Embryonic facial prominence (tissue), 1 donor: ENCODE measurements at regions not wholly inside any gene's neighbourhood (a gene's known extent, or its start where the extent isn't known, plus 50 kb on each side); places are given as distances from the start of the nearest gene placed in this dataset.
"Not testable (repeated sequence)": the region's sequence is repeated elsewhere in the genome, so short reads cannot be mapped to it uniquely, and the experiment has no call there.

ENCODE experiments used
- DNase-seq: peaks from one replicate; pipeline ENCODE4 v3.0.0-alpha.2; 2016; ENCODE audit errors: extremely low spot score

DNA sequence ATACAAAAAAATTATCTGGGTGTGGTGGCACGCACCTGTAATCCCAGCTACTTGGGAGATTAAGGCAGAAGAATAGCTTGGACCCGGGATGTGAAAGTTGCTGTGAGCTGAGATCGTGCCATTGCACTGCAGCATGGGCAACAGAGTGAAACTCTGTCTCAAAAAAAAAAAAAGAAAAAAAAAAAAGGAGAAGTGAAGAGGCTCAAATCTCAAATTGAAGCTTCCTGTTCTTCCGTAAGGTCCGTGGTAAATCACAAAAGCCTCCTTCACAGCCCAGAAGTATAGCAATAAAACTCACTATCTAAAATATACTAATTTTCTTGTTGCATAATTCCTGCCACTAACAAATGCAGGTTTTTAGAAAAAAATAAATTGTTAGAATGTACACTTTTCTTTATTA, 498.2 kb upstream of the BRINP3 start:
- DNase-seq = no peak

DNA sequence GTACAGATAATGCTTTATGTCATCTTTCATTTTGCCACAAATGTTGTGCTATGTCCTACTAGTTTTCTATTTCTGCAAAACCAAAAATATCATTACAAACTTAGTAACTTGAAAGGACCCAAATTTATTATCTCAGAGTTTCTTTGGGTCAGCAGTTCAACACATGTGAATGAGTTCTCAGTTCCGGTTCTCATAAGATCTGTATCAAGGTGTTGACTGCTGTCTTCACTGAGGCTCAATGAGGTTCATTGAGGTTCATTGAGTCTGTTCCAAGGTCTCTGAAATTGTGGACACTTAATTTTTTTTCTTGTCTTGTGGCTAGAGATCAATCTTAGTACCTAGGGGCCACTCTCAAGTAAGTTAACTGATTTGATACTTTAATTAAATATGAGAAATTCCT, 525.1 kb upstream of the BRINP3 start:
- DNase-seq = no peak

DNA sequence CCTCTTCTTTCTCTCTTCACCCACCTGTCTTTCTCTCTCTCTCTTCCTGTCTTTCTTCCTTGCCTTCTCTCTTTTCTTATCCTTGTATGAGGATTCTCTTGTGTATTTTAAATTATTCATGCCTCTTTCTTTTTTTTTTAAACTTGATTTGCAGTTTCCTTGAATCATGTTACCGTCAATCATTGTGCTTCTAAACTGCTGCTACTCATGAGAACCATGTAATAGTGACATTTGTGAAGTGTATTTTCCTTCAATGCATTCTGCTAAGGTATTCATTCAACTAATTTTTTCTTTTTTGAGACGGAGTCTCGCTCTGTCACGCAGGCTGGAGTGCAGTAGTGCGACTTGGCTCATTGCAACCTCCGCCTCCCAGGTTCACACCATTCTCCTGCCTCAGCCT, 539.1 kb upstream of the BRINP3 start:
- no peak for DNase-seq

DNA sequence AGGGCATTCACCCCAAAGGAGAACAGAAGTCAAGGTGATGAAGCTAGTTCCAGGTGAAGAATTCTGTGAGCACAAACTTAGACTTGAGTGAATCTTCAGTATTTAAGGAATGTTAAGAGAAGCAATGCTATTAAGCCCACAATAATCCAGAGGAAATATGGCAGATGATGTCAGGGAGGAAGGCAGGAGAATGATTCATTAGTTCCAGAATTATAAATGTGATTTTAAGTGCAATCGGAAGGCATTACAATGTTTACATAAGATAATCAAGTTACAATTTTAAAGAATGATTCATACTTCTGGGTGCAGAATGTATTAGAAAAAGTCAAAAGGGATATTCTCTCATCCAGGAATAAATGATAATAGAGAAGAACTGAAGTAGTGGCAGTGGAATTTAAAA, 545.2 kb upstream of the BRINP3 start:
- no peak for DNase-seq

DNA sequence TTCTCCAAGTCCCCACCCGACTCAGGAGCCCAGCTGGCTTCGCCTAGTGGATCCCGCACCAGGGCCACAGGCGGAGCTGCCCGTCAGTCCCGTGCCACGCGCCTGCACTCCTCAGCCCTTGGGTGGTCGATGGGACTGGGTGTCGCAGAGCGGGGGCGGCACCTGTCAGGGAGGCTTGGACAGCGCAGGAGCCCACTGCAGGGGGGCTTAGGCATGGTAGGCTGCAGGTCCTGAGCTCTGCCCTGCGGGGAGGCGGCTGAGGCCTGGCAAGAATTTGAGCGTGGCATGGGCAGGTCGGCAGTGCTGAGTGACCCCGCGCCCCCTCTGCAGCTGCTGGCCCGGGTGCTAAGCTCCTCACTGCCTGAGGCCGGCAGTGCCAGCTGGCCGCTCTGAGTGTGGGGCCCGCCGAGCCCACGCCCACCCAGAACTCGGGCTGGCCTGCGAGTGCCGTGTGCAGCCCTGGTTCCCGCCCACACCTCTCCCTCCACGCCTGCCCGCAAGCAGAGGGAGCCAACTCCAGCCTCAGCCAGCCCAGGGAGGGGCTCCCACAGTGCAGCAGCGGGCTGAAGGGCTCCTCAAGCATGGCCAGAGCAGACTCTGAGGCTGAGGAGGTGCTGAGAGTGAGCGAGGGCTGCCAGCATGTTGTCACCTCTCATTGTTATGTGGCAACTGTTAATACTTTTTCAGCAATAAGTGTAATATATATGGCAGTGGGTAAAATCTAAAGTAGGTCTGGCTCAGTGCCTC, 548.4 kb upstream of the BRINP3 start:
- no peak for DNase-seq

DNA sequence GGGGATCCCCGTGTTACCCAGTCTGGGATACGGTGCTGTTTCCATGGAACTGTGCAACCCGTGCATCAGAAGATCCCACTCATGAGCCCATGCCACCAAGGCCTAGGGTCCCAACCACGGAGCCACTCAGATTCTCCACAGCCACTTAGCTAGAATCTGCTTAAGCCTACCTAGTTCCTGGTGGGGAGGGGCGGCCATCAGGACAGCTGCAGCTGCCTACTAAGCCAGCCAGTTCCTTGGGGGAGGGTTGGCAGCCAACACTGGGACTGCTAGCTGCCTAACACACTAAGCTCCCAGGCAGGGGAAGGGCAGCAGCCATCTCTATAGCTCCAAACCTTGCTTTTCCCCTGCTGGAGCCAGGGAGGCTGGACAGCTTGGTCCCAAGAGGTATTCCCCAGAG, 549.2 kb upstream of the BRINP3 start:
- no peak for DNase-seq

DNA sequence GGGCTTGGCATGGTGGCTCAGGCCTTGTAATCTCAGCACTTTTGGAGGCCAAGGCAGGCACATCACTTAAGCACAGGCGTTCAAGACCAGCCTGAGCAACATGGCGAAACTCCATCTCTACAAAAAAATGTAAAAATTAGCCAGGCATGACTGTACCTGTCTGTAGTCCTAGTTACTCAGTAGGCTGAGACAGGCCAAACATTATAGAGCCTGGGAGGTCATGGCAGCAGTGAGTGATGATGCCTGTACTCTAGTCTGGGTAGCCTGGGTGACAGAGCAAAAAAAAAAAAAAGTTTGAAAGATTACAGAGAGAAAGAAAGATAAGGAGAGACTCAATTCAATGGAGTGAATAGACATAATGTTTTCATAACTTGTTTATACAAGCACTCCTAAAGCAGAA, 556.5 kb upstream of the BRINP3 start:
- no peak for DNase-seq

DNA sequence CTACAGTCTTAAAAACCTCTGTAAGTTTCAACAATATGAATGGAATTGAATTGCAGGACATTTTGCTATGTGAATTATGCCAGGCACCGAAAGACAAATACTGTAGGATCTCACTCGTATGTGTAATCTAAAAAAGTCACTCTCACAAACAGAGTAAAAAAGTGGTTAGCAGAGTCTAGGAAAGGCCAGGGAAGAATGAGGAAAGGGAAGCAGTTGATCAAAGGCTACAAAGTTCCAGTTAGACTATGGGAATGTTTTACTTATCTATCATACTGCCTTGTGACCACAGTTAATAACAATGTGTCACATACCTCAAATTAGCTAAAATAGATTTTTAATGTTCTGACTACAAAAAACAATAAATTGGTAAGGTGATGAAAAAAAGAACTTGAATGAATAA, 565.4 kb upstream of the BRINP3 start:
- DNase-seq = no peak

DNA sequence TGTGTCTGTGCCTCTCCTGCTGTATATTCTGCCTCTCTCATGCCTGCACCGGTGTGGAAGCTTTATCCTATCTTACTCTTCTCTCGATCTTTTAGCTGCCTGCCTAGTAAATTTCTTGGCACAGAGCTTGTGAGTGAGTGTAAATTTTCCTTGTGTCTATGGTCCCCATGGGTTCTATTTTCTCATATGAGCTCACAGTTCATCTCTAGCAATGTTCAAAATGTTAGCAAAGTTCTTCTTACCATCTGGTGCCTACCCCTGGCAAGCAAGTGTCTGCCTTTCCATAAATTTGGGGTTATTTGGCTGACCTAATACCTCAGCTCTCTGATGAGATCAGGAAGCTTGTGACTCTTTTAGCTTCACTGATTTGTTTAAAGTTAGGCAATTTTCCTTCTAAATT, 572.1 kb upstream of the BRINP3 start:
- DNase-seq = no peak

DNA sequence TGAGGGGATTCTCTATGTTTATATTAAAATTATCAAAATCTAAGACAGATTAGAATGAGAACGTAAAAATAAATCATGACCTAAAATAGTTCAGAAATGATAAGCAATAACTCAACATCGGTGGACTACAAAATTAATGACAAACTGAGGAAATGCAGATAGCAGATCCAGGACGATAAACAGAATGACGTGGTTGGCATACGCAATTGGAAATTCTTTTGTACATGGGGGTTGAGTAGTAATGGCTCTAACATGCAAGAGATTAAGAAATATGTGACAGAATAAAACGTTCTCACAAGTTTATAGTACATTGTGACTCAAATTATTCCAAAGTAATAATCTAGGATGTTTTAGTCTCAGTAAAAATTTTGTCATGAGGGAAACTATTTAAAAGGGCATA, 575.2 kb upstream of the BRINP3 start:
- no peak for DNase-seq

DNA sequence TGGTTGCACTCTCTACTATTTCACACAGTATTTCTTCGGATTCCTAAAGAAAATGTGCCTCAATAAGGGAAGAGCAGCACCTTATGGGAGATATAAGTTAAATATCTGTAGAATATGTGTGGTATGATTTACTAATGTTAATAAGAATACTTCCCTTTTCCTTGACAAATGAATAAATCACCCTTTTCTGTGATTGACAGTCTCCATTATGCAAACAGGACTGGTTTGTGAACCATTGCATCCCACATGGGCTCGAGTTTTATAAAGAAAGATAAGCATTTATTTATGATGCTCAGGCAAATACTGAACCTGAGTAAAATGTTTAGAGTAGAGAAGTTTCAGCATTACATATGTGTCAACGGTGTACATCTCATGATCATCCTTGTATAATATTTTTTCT, 587.7 kb upstream of the BRINP3 start:
- DNase-seq = no peak

DNA sequence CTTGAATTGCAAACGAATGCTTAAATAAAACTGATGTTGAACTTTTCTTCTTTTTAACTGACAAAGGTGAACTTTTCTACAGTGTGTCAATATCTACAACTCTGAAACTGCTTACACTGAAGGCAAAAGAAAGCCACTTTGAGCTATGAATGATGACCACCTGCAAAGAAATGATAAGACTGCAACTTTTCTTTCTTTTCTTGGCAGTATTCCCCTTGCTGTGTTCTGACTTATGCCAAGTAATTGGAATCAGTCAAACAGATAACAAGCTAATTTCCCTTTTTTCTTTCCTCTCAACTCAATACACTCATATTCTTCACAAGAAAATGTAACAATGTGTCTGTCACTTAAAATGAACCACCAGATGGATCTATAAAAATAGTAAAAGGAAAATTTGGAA, 588.1 kb upstream of the BRINP3 start:
- no peak for DNase-seq

DNA sequence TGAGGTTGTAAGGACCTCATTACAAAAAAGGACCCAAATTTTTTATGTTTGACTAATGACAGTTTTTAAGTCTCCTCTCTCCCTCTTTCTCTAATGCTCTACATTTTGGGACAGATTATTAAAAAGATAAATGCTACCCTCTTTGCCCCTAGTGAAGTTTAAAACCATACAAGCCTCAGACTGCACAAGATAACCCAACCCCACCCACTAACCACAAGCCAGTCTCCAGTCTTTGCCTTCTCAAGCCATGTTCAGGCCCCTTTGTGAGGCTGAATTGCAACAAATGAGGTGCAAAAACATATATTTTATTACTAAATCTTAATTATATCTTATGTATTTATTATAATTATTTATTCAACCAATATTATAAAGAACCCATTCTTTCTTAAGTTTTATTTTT, 597.2 kb upstream of the BRINP3 start:
- no peak for DNase-seq

DNA sequence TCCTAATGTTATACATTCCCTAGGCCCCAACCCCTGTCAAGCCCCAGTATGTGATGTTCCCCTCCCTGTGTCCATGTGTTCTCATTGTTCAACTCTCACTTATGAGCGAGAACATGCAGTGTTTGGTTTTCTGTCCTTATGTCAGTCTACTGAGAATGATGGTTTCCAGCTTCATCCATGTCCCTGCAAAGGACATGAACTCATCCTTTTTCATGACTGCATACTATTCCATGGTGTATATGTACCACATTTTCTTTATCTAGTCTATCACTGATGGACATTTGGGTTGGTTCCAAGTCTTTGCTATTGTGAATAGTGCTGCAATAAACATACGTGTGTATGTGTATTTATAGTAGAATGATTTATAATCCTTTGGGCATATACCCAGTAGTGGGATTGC, 605.4 kb upstream of the BRINP3 start:
- DNase-seq = not testable (repeated sequence)

DNA sequence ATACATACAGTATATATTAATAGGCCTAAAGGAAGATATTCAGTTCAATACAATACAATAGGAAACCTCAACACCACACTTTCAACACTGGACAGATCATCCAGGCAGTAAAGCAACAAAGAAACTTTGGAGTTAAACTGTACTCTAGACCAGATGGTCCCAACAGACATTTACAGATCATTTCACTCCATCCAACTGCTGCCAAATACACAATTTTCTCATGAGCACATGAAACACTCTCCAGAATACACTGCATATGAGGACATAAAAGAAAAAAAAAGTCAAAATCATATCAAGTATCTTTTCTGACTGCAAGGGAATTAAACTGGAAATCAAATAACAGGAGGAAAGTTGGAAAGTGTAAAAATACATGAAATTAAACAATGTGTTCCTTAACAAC, 607.5 kb upstream of the BRINP3 start:
- no peak for DNase-seq

DNA sequence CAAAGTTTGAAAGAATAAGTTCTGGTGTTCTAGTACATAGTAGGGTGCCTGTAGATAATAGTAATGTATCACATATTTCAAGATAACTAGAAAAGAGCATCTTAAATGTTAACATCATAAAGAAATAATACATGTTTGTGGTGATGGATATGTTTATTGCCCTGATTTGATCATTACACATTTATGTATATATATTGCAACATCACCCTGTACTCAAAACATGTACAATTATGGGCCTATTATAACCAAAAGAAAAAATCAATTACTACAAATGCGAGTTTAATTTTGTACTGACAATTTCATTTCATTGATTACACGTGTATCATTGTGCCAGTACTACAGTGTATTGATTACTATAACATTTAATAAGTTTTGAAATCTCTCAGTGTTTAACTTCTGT, 609.2 kb upstream of the BRINP3 start:
- DNase-seq = no peak

DNA sequence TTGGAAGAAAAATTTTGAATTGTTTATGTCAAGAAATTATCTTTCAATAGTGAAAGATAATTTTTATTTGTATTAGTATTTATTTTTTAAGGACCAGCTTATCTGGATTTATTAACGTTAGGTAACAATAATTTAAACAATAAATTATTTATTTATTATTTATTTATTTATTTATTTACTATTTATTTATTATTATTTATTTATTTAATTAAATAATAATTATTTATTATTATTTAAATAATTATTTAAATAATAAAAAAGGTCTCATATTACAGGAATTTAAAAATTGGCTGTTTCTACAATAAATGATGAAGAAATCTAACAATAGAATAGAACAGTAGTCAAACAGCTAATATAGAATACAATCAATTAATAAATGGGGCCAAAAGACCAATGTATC, 618.7 kb upstream of the BRINP3 start:
- no peak for DNase-seq

DNA sequence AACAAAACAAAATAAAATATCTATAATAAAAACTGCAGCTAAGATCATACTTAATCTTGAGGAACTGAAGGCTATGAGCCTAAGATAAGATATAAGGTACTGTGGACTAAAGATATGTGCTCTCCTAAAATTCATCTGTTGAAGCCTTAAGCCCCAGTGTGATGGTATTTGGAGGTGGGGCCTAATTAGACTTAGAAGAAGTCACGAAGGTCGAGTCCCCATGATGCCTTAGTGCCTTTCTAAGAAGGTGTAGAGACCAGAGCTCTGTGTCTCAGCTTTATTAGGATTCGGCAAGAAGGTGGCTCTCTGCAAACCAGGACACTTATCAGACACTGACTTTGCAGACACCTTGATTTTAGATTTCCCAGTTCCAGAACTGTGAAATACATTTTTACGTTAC, 622.0 kb upstream of the BRINP3 start:
- DNase-seq = no peak

DNA sequence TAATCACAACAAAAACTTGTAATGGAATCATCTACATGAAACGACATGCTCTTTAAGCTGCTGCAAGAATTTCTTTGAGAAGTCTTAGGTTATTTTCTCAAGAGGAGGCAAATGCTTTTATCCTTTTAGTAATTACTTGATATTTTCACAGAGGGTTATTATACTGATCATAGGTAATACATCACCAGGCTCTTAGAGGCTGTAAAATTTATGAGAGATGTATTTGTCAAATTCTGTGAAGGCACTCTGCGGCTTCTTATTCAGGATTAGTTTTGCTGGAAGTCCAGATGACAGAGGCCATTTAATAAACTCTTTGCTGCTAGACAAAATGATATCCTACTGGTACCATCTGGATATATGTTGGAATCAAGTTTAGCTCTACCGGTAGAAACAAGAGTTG, 624.3 kb upstream of the BRINP3 start:
- DNase-seq = no peak

DNA sequence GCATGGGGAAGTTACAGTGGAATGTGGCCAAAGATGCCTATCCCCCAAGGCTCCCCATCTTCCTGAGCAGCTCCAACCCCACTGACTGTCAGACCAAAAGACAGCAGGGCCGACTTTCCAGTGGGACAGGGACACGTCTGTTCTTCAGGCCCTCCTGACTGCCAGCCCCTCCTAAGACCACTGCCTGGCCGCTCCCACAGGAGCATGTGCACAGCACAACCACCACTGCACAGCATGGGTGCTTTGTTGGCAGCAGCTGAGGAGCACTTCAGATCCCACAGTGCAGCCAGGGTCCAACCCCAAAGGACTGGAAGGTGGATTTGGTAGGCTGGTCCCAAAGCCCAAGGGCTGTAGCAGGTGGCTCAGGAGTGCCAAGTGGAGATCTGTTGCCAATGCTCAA, 648.3 kb upstream of the BRINP3 start:
- no peak for DNase-seq

DNA sequence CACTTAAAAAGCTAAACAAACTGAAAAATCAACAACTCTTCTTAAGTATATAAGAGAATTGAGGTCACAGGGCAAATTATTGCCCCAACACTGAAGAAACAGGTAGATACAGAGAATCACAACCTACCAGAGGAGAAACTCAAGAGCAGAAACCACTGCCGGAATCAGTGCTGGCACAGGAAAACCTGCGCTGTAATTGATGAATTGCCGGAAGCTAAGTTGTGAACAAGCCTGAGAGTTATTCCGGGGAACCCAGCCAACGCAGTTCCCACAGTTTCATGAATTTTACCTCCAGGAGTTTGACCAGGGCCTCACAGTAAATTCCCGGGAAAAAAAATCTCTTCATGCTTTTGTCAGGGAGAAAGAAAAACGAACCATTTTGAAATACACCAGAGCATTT, 657.1 kb upstream of the BRINP3 start:
- no peak for DNase-seq

DNA sequence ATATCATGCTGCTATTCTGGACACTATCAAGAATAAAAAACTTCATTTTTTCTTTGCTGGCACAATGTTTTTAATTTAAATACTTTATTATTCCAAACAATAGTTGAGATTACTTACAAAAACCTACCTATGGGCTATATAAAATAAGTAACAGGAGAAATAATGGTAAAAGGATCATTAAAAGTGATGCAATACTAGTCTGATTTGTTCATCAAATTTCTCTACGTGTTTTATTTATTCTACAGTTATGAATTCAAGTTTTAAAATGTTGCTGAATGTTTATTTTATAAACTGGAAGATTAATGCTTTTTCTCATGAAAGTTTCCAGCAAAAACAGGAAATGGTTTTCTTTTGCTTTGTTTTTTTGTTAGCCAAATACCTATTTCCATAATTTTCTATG, 662.4 kb upstream of the BRINP3 start:
- DNase-seq = no peak

DNA sequence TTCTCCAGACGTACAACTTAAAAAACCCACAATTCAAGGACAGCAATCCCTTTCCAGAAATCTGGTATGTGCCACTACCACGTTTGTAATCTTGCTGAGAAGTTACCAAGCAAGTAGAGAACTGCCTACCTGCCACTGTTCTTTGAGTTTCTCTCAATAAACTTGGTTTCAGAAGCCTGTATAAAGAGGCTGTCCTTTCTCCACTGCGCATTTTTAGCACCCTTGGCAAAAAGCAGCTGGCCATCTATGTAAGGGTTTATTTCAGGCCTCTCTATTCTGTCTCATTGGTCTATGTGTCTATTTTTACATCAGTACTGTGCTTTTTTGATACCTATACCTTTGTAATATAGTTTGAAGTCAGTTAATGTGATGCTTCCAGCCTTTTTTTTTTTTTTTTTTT, 665.1 kb upstream of the BRINP3 start:
- no peak for DNase-seq

DNA sequence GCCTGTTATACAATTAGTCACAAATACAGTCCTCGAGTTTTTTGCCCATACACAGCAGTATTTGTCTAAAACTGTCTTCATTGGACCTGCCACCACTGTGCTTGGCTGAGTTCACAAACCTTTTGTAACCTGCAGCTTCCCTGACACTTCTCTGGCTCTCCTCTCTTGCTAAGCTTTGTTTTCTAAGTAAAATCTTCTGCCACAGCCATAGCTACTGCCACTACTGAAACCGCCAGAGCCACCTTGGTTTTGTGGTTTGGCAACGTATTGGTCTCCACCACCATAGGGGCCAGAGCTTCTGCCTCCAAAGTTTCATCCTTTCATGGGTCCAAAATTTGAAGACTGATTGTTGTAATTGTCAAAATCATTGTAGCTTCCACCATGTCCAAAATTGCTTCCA, 668.2 kb upstream of the BRINP3 start:
- DNase-seq = no peak
